ENCODE measurements at regions not wholly inside any gene's neighbourhood (a gene's known extent, or its start where the extent isn't known, plus 50 kb on each side); places are given as distances from the start of the nearest gene placed in this dataset.
"Not testable (repeated sequence)": the region's sequence is repeated elsewhere in the genome, so short reads cannot be mapped to it uniquely, and the experiment has no call there.

DNA sequence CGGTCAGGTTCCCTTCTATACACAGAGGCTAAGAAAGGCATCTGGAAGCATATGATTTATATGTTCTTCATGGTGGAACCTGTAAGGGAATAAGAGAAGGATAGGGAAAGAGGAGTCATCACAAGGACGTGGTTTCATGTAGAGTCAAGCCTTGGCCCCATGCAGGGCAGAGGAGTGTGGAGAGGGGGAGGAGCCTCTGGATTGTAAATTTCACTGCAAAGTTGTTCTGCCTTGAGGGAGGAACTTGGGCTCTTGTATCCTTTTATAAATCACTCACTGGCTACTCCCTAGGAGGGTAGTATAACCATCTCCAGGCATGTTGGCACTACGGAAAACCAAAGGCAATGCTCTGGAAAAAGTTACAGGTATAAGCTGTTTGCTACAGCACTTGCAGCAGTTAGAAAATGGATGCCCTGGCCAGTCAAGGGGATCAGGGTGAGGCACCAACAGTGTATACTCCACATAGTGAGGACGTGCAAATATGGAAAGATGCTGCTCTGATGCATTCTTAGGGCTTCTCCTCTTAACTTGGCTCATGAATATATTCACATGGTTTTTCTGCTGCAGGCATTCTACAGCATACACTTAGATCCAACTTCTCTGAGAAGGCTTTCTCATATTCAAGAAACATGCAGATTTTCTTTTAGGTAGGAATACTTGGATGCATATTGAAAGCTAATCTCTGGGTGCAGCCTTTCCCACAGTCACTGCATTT is 60.3 kb upstream of the ZNF81 start:
- no peak for DNase-seq

DNA sequence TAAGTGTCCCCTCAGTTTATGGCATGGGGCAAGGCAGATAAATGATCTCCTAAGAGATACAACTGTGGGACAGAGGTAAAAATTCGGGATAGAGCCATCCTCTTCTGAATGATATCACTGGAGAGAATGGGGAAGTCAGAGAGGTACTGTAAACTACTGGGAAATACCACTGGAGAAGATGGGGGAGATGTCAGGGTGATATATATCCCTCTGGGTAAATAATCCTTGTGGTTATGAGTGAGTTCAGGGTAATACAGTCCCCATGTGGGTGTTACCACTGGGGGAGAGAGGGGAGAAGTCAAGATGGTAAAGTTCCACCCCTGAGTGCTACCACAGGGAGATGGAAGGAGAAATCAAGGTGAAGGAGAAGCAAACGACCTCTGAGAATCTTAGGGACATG is 63.9 kb upstream of the ZNF81 start:
- DNase-seq, result no peak

DNA sequence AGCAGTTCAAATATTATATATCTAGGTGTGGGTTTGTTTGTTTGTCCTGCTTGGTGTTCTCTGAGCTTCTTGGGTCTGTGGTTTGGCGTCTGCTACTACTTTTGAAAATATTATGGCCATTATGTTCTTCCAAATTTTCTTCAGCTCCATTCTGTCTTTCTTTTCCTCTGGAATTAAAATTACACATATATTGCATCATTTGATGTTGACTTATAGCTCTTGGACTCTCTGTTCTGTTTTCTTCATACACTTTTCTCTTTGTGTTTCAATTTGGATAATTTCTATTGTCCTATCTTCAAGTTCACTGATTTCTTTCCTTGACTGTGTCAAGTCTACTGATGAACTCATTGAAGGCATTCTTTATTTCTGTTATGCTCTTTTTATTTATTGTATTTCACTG is 65.2 kb upstream of the ZNF81 start:
- DNase-seq, result no peak

DNA sequence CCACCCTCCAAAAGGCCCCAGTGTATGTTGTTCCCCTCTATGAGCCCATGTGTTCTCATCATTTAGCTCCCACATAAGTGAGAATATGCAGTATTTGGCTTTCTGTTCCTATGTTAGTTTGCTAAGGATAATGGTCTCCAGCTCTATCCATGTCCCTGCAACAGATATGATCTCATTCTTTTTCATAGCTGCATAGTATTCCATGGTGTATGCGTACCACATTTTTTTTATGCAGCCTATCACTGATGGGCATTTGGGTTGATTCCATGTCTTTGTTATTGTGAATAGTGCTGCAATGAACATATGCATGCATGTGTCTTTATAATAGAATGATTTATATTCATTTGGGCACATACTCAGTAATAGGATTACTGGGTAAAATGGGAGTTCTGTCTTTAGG is 73.9 kb upstream of the ZNF81 start:
- DNase-seq, result not testable (repeated sequence)

DNA sequence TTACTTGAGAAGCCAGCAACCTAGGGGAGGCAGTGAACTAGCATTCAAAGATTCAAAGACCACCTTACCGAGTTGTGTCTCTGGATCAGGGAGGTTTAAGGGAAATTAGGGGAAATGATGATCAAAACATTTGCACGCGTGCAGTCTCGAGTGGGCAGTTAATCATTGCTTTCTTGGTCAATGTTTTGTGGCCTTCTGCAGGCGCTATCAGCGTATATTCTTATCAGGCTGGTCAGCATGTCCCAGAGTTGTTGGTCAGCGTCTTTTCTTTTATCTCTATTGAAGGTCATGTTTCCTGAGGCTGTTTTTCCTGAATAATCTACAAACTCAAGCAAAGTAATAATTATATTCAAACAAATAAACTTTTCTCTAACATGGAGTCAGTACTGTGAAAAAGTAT is 84.0 kb upstream of the ZNF81 start:
- DNase-seq, result no peak

DNA sequence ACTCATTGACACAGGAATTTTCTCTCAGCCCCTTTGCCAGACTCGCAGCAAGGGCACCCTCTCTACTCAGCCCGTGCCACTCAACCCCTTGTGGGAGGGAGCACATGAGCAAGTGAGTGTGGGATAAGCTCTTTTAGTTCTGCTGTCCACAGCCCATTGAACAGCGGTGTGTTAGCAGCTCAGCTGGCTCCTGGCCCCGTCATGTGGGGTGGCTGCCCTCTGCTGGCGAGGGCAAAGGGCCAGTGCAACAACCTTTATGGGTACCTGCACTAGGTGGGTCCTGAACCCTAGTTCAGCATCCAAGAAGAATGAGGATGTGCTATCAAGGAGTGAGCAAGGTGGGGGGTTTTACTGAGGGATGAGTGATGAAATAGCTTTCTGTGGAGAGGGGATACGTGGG is 85.0 kb upstream of the ZNF81 start:
- peak in 4 of 5 experiments; percentile 1 to 46 (median 2) for DNase-seq

DNA sequence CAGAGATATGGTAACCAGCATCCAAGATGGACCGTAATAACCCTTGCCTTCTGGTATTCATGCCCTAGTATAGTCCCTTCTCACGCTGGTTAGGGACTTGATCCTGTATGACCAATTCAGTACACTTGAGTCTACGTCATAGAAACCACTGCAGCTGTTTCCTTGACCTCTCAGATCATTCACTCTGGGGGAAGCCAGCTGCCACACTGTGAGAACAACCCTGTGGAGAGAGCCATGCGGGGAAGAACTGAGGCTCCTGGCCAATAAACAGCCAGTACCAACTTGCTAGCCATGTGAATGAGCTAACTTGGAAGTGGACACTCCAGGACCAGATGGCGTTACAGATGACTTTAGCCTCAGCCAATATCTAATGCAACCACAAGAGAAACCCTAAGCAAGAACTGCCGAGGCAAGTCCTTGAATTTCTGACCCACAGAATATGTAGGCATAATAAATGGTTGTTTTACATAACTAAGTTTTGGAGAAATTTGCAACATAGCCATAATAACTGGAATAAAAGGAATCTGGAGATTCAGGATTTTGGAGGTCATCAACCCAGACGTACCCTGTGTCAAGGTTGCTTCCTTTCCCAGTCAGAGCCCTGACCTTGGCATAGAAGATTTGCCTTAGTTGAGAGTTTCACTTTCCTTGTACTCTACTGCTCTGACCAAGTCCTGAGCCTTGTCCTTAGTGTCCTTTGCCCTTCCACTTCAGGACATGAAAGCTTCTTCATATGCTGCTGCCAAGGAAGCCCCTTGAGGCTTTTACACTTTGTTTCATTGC is 87.3 kb upstream of the ZNF81 start:
- no peak for DNase-seq

DNA sequence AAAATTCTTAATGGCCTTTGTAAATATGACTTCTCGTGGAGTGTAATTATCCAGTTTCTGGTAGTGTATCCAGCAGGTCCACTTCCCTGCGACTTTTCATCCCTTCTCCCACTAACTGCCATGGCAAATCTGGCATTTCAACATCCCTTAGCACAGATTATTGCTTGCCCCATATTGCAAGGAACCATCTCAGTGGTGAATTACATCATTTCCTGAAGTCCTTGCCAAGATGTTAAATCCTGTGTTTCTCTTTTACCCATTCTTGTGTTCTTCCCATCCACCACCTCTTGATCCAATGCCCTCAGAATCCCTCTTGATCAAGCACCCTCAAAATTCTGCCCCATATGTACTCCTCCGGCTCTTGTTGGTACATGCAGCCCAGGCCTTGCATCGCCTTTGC is 88.1 kb upstream of the ZNF81 start:
- DNase-seq, result no peak

DNA sequence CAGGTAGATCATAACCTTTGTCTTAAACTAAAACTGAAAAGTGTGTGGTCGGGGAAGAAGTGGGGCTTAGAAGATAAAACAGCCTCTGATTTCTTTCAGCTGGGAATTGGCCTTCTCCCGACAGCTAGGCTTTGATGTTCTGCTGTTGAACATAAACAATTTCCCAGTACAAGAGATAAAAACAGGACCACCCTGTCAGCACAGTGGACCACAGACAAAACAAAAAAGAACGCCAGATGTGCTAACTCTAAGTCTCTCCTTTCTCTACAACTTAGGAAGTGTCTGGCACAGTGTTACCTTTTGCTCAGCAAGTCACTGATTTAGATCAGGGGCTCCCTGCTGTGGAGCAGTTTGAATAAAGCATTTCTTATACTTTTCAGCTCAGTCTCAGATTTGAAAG is 87.5 kb upstream of the UXT start:
- no peak for DNase-seq

DNA sequence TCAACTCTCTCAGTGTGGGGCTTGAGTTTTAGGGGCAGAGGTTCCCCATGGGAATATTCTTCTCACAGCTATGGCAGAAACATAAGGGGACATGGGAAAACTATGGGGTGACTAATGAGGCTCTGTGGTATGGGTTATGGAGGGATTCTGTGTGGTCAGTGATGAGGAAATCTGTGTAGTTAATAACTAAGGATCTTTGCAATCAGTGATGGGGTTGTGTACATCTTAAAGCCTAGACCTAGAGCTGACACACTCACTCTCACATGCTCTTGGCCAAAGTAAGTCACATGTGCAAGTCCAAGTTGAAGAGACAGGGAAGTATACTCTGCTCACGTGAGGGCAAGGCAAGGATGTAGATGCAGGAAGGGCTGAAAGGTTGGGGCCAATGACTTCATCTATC is 86.4 kb upstream of the UXT start:
- DNase-seq, result no peak

DNA sequence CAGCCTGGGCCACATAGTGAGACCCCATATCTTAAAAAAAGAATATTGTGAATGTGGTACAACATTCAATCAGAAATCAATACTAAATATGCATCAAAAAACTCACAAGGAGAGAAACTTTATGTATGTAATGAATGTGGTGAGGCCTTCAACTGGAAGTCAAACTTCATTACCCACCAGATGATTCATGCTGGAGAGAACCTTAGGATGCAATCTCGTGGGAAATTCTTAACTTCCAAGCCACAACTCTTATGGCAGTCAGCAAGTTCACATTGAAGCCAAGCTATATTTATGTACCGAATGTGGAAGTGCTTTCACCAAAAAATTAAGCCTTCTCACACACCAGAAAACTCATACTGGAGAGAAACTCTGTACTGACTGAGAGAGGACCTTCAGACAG is 84.5 kb upstream of the UXT start:
- DNase-seq, result no peak

DNA sequence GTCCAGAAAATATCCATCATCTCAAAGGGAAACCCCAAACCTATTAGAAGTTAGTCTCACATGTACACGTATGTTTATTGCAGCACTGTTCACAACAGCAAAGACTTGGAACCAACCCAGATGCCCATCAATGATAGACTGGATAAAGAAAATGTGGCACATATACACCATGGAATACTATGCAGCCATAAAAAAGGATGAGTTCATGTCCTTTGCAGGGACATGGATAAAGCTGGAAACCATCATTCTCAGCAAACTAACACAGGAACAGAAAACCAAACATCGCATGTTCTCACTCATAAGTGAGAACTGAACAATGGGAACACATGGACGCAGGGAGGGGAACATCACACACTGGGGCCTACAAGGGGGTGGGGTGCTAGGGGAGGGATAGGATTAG is 79.9 kb upstream of the UXT start:
- DNase-seq, result not testable (repeated sequence)

DNA sequence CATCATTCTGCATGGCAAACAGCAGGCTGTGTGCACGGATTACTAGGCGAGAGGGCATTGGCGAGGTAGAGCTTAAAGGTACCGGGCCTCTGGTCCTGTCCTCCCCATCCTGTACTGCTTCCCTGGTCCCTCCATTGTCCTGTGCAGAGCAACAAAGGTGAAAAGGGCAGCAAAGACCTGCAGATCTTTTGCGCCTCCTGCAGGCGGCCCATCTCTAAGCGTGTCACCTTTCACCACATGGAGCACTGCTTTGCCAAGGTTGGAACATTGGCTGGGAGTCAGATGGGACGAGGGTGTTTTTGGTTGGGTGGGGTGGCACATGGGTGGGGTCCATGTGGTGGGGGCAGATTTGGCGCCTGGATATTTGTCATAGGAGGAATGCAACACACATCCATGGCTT is 64.7 kb upstream of the UXT start:
- DNase-seq, result peak in 1 of 5 experiments; percentile 17

DNA sequence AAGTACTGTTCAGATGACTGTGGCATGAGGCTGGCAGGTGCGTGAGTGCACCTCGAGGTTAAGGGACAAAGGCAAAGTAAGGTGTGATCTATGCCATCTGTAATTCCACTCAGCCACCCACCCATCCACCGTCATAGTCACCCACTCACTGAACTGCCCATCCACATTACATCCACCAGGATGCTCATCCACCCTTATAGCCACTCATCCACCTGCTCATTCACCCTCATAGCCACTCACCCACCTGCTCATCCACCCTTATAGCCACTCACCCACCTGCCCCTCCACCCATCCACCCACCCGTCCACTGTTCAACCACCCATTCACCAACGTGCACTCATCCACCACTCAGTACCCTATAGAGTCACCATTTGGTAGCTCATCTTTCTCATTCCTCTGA is 64.1 kb upstream of the UXT start:
- no peak for DNase-seq

DNA sequence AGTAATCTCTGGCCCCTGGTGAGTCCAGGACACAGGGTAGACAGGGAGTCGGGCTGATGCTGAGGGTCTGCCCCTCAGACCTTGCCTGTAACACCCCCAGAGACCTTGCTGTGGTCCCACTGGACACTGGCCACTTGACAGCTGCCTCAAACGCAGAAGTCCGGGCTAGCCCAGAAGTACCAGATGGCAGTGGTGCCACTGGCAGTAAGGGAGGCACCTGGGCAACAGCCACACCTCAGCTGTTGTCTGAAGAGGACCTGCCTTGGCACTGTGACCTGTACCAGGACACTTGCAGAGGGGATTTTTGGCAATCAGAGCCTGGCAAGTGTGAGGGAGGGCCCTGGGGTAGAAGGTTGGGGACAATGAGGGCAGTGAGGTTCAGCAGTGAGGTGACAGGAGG is 63.3 kb upstream of the UXT start:
- DNase-seq, result no peak

DNA sequence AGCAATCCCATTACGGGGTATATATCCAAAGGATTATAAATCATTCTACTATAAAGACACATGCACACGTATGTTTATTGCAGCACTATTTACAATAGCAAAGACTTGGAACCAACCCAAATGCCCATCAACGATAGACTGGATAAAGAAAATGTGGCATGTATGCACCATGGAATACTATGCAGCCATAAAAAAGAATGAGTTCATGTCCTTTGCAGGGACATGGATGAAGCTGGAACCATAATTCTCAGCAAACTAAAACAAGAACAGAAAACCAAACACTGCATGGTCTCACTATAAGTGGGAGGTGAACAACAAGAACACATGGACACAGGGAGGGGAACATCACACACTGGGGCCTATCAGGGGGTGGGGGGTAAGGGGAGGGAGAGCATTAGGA is 56.1 kb upstream of the UXT start:
- not testable (repeated sequence) for DNase-seq

DNA sequence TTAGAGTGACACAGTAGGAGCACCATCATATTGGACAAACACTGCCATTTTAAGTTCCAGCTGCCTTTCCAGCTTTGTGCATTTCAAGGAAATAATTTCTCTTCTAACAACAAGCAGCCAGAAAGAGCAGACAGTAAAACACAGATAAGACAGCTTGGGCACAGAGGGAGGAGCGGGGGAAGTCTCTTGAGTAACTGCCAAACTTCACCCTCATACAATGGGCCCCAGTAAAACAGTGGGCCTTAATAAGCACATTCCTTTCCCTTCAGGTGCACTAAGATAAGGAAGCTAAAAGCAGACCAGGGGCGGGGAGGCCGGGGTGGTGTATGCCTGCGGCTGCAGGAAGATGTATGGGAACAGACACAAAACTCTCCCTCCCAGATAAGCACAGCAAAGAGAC is 53.7 kb upstream of the UXT start:
- DNase-seq, result not testable (repeated sequence)

DNA sequence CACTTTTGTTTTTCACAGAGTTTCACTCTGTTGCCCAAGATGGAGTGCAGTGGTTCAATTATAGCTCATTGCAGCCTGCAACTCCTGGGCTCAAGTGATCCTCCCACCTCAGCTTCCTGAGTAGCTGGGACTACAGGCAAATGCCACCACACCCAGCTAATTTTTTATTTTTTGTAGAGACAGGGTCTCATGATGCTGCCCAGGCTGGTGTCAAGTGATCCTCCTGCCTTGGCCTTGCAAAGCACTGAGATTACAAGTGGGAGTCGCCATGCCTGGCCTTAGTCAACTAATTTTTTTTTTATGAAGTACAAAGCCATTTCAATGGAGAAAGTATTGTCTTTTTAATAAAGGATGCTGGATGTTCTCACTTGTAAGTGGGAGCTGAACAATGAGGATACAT is 51.3 kb upstream of the UXT start:
- DNase-seq, result no peak
